ENCODE measurements at regions not wholly inside any gene's neighbourhood (a gene's known extent, or its start where the extent isn't known, plus 50 kb on each side); places are given as distances from the start of the nearest gene placed in this dataset.

DNA sequence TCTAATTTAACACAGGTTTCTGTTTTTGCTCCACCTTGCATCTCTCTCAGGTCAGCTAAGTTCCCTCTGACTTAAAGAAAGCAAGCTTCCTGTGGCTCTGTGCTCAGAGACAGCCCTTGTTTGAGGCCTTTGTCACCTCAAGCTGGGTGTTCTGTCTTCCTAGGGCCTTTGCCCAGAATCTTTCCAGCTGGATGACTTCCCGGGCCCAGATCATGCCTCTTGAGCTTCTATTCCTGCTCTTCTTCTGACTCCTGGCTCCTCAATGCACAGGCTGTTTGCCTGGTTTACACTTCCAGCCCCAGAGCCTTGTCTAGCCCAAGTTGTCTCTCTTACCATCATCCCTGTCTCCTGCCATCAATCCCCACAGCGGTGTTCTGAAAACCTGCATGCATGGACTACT, 300.6 kb downstream of the VPS13C start:
- no peaks in the 10 kb centered on the region for H3K4me1 ChIP-seq
- TF ChIP-seq, protein P1, sequence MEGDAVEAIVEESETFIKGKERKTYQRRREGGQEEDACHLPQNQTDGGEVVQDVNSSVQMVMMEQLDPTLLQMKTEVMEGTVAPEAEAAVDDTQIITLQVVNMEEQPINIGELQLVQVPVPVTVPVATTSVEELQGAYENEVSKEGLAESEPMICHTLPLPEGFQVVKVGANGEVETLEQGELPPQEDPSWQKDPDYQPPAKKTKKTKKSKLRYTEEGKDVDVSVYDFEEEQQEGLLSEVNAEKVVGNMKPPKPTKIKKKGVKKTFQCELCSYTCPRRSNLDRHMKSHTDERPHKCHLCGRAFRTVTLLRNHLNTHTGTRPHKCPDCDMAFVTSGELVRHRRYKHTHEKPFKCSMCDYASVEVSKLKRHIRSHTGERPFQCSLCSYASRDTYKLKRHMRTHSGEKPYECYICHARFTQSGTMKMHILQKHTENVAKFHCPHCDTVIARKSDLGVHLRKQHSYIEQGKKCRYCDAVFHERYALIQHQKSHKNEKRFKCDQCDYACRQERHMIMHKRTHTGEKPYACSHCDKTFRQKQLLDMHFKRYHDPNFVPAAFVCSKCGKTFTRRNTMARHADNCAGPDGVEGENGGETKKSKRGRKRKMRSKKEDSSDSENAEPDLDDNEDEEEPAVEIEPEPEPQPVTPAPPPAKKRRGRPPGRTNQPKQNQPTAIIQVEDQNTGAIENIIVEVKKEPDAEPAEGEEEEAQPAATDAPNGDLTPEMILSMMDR (IDR thresholded peaks at IDR 0.05; ENCODE audit: low read depth, low read length), result no peak
- no peak for DNase-seq
- no peak overlapping the region for H3K4me3 ChIP-seq (ENCODE audit: low read depth, low read length)
- no peaks in the 10 kb centered on the region for H3K9me3 ChIP-seq
- no peaks in the 10 kb centered on the region for H3K27me3 ChIP-seq
- no peaks in the 10 kb centered on the region for H3K36me3 ChIP-seq

DNA sequence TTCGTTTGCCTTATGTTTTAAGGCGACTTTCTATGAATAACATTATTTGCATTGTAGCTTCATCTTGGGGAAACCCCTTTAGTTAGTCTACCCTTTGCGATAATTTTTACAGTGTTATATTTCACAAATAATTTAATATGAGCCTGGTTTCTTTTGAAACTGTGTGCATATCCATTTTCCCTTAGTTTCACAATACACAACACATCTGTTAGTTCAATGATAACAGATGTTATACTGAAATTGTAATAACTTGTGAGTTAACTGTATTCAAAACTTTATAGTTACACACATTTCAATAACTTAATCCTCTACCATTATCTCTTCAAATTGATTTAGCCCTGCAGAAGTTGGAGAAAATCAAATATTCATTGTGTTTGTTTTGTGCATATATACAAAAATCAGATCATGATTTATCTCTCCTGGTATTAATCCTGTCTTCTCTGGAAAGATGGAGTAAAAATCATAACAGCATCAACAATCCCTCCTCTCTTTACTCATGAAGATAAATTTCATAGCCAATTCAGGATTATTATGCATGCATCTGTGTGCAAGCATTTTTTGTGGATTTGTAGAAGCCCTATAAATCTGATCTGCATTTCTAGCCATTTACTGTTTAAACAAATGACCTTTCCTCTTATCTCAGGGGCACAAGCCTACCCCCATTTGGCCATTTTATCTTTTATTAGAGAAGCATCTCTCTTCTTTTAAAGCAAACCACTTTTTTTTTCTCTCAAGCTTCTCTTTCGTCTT, 304.0 kb downstream of the VPS13C start:
- no peaks in the 10 kb centered on the region for H3K36me3 ChIP-seq

DNA sequence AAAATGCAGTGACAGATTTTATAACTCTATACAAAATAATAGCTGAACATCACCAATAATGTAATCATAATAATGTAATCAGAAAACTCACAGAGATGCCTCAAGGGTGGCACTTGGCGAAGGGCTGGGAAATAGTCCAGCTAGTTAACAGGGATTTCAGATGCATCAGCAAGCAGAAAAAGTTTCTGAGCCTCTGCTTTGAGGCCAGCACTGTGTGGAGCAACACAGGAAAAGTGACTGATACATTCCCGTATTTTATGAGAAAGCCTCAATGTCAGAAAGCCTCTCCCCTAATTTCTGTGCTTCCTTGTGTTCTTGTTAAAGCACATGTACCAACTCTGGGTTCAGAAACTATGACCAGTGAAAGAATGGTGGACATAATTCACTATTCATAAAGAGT, 304.8 kb downstream of the VPS13C start:
- no peak for DNase-seq
- TF ChIP-seq, protein P1 (IDR thresholded peaks at IDR 0.05; ENCODE audit: low read depth, low read length), result no peak
- Histone ChIP-seq H3K9me3 (no peaks in the 10 kb centered on the region), H3K4me3 (ENCODE audit: low read depth, low read length) (no peak overlapping the region), H3K27me3 (no peaks in the 10 kb centered on the region), H3K4me1 (no peaks in the 10 kb centered on the region), H3K36me3 (no peaks in the 10 kb centered on the region)

More for the DNA sequence above, 304.0 kb downstream of the VPS13C start:
- H3K27me3 ChIP-seq, result no peaks in the 10 kb centered on the region
- no peaks in the 10 kb centered on the region for H3K4me1 ChIP-seq
- no peak overlapping the region for H3K4me3 ChIP-seq (ENCODE audit: low read depth, low read length)
- TF ChIP-seq, protein P1 (IDR thresholded peaks at IDR 0.05; ENCODE audit: low read depth, low read length), result no peak
- no peak for DNase-seq
- H3K9me3 ChIP-seq, result no peaks in the 10 kb centered on the region

DNA sequence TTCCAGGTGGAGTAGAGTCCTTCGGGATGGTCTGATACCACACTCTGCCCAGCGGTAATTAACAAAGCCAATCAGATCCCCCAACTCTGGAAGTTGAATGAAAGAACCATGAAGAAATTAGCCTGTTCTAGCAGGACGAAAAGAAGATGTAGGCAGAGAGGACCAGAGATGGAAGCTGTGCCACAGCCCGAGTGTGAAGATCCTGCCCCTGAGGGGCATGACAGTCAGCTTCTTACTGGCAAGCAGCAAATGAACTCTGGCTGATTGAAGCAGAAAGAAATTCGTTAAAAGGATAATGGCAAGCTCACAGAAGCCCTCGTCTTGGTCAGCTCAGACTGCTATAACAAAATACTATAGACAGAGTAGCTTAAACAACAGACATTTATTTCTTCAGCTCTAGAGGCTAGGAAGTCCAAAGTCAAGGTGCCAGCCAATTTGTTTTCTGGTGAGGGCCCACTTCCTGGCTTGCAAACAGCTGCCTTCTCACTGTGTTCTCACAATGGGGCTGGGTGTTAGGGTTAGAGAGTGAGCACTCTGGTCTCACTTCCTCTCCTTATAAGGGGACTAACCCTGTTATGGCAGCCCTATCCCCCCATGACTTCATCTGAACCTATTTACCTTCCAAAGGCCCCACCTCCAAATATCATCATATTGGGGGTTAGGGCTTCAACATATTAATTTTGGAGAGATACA, 307.1 kb downstream of the VPS13C start:
- DNase-seq, result no peak
- Histone ChIP-seq H3K27me3 (no peaks in the 10 kb centered on the region), H3K36me3 (no peaks in the 10 kb centered on the region), H3K4me1 (no peaks in the 10 kb centered on the region), H3K4me3 (ENCODE audit: low read depth, low read length) (no peak overlapping the region), H3K9me3 (no peaks in the 10 kb centered on the region)
- TF ChIP-seq, protein P1 (IDR thresholded peaks at IDR 0.05; ENCODE audit: low read depth, low read length), result no peak

DNA sequence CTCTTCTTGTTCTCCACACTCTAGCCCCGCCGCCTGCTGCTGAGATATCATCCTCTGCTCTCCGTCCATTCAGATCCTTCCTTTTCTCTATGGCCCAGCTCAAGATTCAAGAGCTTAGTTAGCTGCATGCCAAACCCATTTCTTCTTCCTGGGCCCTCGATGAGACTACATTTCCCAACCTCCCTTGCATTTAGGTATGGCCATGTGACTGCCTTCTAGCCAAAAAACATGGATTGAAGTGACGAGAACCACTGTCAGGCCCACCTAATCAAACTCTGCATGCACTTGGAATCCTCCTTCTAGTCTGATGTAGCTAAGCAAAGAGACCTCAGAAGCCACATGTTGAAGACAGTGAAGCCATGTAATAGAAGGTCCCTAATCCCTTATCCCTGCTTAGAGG, 308.2 kb downstream of the VPS13C start:
- TF ChIP-seq, protein P1 (IDR thresholded peaks at IDR 0.05; ENCODE audit: low read depth, low read length), result no peak
- H3K9me3 ChIP-seq, result no peaks in the 10 kb centered on the region
- H3K36me3 ChIP-seq, result no peaks in the 10 kb centered on the region
- H3K4me3 ChIP-seq (ENCODE audit: low read depth, low read length), result no peak overlapping the region
- no peak for DNase-seq
- H3K27me3 ChIP-seq, result no peaks in the 10 kb centered on the region
- H3K4me1 ChIP-seq, result no peaks in the 10 kb centered on the region

Data from BE2C (cell line).